ENCODE measurements at regions not wholly inside any gene's neighbourhood (a gene's known extent, or its start where the extent isn't known, plus 50 kb on each side); places are given as distances from the start of the nearest gene placed in this dataset.

DNA sequence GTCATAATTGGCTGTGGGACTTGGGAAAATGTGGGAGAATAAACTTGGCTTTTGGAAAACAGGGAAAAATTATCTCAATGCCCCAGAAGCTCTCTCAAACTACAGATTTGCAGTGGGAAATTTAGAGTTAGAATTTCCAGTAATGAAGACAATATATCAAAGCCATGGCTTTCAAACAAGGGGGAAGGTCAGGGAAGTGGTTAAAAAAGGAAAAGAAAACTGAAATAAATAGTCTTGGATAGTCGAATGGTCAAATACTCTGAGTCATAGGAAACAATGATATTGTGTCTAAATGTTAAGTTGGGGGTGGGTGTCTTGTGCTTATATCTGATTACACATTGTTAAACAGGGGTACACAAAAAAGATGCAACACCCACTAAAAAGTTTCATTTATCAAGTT lies 272.4 kb upstream of the COL8A1 start:
- WGBS, 5 donors = 4 to 38% (median 31%) methylated on average over 1 of the region's 1 CpG
- H3K9me3 ChIP-seq = no peaks in the 10 kb centered on the region
- no peaks in the 10 kb centered on the region for H3K4me1 ChIP-seq
- no peak for DNase-seq
- H3K4me3 ChIP-seq = no peak overlapping the region
- intact Hi-C loops (cut with DNase I; ENCODE audit: low total_unique reads) = no loop called here
- no peak overlapping the region for H3K27ac ChIP-seq
- no peaks in the 10 kb centered on the region for H3K27me3 ChIP-seq
- no peaks in the 10 kb centered on the region for H3K36me3 ChIP-seq
- TF ChIP-seq EP300 (IDR thresholded peaks at IDR 0.05) (no peak), POLR2AphosphoS5 (IDR thresholded peaks at IDR 0.05) (no peak), POLR2A (IDR thresholded peaks at IDR 0.05) (no peak)
- TF ChIP-seq, protein P1, sequence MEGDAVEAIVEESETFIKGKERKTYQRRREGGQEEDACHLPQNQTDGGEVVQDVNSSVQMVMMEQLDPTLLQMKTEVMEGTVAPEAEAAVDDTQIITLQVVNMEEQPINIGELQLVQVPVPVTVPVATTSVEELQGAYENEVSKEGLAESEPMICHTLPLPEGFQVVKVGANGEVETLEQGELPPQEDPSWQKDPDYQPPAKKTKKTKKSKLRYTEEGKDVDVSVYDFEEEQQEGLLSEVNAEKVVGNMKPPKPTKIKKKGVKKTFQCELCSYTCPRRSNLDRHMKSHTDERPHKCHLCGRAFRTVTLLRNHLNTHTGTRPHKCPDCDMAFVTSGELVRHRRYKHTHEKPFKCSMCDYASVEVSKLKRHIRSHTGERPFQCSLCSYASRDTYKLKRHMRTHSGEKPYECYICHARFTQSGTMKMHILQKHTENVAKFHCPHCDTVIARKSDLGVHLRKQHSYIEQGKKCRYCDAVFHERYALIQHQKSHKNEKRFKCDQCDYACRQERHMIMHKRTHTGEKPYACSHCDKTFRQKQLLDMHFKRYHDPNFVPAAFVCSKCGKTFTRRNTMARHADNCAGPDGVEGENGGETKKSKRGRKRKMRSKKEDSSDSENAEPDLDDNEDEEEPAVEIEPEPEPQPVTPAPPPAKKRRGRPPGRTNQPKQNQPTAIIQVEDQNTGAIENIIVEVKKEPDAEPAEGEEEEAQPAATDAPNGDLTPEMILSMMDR (IDR thresholded peaks at IDR 0.05) = no peak

DNA sequence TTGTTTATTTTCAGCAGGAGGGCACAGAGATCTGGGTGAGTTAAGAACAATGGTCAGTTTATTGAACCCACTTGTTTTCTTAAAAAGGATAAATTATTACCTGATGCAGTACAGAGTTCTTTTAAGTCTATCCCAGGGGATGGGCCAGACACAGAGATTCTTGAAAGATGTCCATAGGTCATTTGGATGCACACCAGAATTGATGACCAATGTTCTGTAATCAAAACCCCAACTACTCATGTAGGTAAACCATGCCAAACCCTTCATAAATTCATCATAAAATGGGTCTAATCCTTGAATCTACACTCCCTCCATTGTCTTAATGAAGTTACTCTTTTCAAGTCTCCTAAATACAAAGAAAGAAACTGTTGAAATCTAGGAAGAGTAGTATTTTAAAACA lies 273.0 kb upstream of the COL8A1 start:
- TF ChIP-seq, protein P1 (IDR thresholded peaks at IDR 0.05) = no peak
- TF ChIP-seq POLR2A (IDR thresholded peaks at IDR 0.05) (no peak), EP300 (IDR thresholded peaks at IDR 0.05) (no peak), POLR2AphosphoS5 (IDR thresholded peaks at IDR 0.05) (no peak)
- Histone ChIP-seq H3K27me3 (no peaks in the 10 kb centered on the region), H3K27ac (no peak overlapping the region), H3K9me3 (no peaks in the 10 kb centered on the region), H3K36me3 (no peaks in the 10 kb centered on the region), H3K4me1 (no peaks in the 10 kb centered on the region), H3K4me3 (no peak overlapping the region)
- intact Hi-C loops (cut with DNase I; ENCODE audit: low total_unique reads) = no loop called here
- no peak for DNase-seq

DNA sequence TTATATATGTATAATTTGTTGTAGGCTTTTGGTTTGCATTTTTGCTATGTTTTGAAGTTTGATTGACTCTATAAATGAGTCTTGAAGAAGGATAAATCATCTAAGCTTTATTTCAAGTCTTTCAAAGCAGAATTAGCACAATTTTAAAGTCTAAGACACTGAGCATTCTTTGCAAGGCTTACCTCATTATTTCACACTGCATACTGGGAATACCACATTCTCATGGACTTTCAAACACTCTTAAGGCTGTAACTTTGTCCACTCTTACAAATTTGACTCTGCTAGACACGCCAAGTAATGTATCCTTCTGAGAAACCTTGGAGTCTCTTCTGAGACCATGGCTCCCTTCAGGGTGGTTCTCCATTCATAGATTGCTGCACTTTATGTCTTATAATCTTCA lies 281.3 kb upstream of the COL8A1 start:
- no peaks in the 10 kb centered on the region for H3K9me3 ChIP-seq
- no peaks in the 10 kb centered on the region for H3K4me1 ChIP-seq
- intact Hi-C loops (cut with DNase I; ENCODE audit: low total_unique reads) = no loop called here
- WGBS, 5 donors = 42 to 68% (median 65%) methylated on average over 1 of the region's 1 CpG
- TF ChIP-seq EP300 (IDR thresholded peaks at IDR 0.05) = no peak
- TF ChIP-seq POLR2A (IDR thresholded peaks at IDR 0.05) = no peak
- no peak for TF ChIP-seq POLR2AphosphoS5 (IDR thresholded peaks at IDR 0.05)
- TF ChIP-seq, protein P1 (IDR thresholded peaks at IDR 0.05) = no peak
- H3K27me3 ChIP-seq = no peaks in the 10 kb centered on the region
- H3K36me3 ChIP-seq = no peaks in the 10 kb centered on the region
- DNase-seq = no peak
- H3K4me3 ChIP-seq = no peak overlapping the region
- H3K27ac ChIP-seq = no peak overlapping the region

DNA sequence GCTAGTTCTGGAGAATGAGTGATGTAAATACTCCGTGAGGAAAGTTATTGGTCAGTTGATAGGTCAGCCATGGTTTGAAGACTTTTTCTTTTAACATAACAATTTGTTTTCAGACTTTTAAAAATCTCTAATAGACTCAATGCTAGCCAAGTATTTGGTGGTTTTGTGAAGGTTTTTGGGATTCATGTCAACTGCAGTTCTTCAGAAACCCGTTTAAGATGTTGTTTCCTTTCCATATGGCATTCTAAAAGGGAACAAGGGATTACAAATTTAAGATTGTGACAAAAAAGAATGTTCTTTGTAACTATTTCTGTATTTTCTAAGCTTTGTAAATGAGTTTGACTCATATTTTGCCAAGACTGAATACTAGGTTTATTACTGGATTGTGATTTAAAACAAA lies 281.7 kb upstream of the COL8A1 start:
- DNase-seq = peak in 1 of 2 donors; percentile 10
- Histone ChIP-seq H3K36me3 (no peaks in the 10 kb centered on the region), H3K9me3 (no peaks in the 10 kb centered on the region), H3K27ac (no peak overlapping the region), H3K4me1 (no peaks in the 10 kb centered on the region), H3K27me3 (no peaks in the 10 kb centered on the region), H3K4me3 (no peak overlapping the region)
- intact Hi-C loops (cut with DNase I; ENCODE audit: low total_unique reads) = no loop called here
- 48 to 58% (median 52%) methylated on average over 2 of the region's 2 CpGs for WGBS, 5 donors
- no peak for TF ChIP-seq POLR2AphosphoS5 (IDR thresholded peaks at IDR 0.05)
- TF ChIP-seq POLR2A (IDR thresholded peaks at IDR 0.05) = no peak
- TF ChIP-seq EP300 (IDR thresholded peaks at IDR 0.05) = no peak
- TF ChIP-seq, protein P1 (IDR thresholded peaks at IDR 0.05) = no peak

All from stomach (tissue), 8 donors.